Hepatocyte (in vitro differentiated cells): ENCODE measurements at regions not wholly inside any gene's neighbourhood (a gene's known extent, or its start where the extent isn't known, plus 50 kb on each side); places are given as distances from the start of the nearest gene placed in this dataset.

Source experiments
- DNase-seq: peaks from one replicate; pipeline ENCODE4 v3.0.0-alpha.2; 2016; ENCODE audit warnings: low spot score
- H2AFZ ChIP-seq: fragments of 200-600 bp; sonication (generic); 2 replicates; pipeline ENCODE4 v1.6.0; 2016; ENCODE audit warnings: antibody characterized with exemption, mild to moderate bottlenecking
- H3K27ac ChIP-seq: fragments of 200-600 bp; sonication (generic); 2 replicates; pipeline ENCODE4 v1.5.1; 2016; ENCODE audit warnings: mild to moderate bottlenecking
- H3K27me3 ChIP-seq: fragments of 200-600 bp; sonication (generic); 2 replicates; pipeline ENCODE4 v1.6.1; 2016
- H3K36me3 ChIP-seq: fragments of 200-600 bp; sonication (generic); replicated peaks from 2 replicates; pipeline ENCODE4 v1.5.1; 2016; ENCODE audit warnings: low read depth; ENCODE audit not compliant: insufficient read depth
- H3K4me1 ChIP-seq: fragments of 200-600 bp; sonication (generic); 2 replicates; pipeline ENCODE4 v1.5.1; 2016; ENCODE audit warnings: mild to moderate bottlenecking, moderate library complexity; ENCODE audit not compliant: insufficient read depth
- H3K4me2 ChIP-seq: fragments of 200-600 bp; sonication (generic); 2 replicates; pipeline ENCODE4 v1.6.0; 2016
- H3K4me3 ChIP-seq: fragments of 200-600 bp; sonication (generic); 2 replicates; pipeline ENCODE4 v1.5.1; 2016; ENCODE audit warnings: mild to moderate bottlenecking
- H3K79me2 ChIP-seq: fragments of 200-600 bp; sonication (generic); 2 replicates; pipeline ENCODE4 v1.6.0; 2017; ENCODE audit warnings: mild to moderate bottlenecking
- H3K9me2 ChIP-seq: fragments of 200-600 bp; sonication (generic); replicated peaks from 2 replicates; pipeline ENCODE4 v1.6.0; 2017; ENCODE audit warnings: mild to moderate bottlenecking; ENCODE audit not compliant: insufficient read depth
- H3K9me3 ChIP-seq: fragments of 200-600 bp; sonication (generic); 2 replicates; pipeline ENCODE4 v1.5.1; 2016; ENCODE audit warnings: low read depth, mild to moderate bottlenecking
- H4K20me1 ChIP-seq: fragments of 200-600 bp; sonication (generic); 2 replicates; pipeline ENCODE4 v1.6.0; 2016; ENCODE audit warnings: mild to moderate bottlenecking; ENCODE audit not compliant: insufficient read depth, poor library complexity, severe bottlenecking
- CTCF ChIP-seq: fragments of 200-600 bp; sonication (generic); IDR thresholded peaks from 2 replicates; pipeline ENCODE4 v1.5.1; 2016; ENCODE audit warnings: antibody characterized with exemption, mild to moderate bottlenecking; ENCODE audit not compliant: poor library complexity
- EZH2 ChIP-seq: fragments of 200-600 bp; sonication (generic); IDR thresholded peaks from 2 replicates; pipeline ENCODE4 v1.6.1; 2016; ENCODE audit warnings: antibody characterized with exemption, mild to moderate bottlenecking, borderline replicate concordance
- EZH2phosphoT487 ChIP-seq: fragments of 200-600 bp; sonication (generic); IDR thresholded peaks from one replicate; pipeline ENCODE4 v1.6.1; 2018; ENCODE audit warnings: antibody characterized with exemption, mild to moderate bottlenecking, low read depth, moderate library complexity; ENCODE audit not compliant: unreplicated experiment, severe bottlenecking
- WGBS: methylation state at CpG from one replicate; pipeline ENCODE4 v1.1.6; 2016; ENCODE audit warnings: low lambda C conversion rate; ENCODE audit errors: missing lambda C conversion rate; 5-methylcytosine and 5-hydroxymethylcytosine counted together

- H2AFZ ChIP-seq, result peak overlapping the region; percentile 73
- no peaks in the 10 kb centered on the region for H3K9me3 ChIP-seq
- H3K36me3 ChIP-seq, result no peaks in the 10 kb centered on the region
- no peaks in the 10 kb centered on the region for H3K79me2 ChIP-seq
- H4K20me1 ChIP-seq, result no peaks in the 10 kb centered on the region
- peak; percentile 51 for DNase-seq
- peaks cover 83% of the 10 kb centered on the region for H3K27me3 ChIP-seq
- H3K4me2 ChIP-seq, result peak overlapping the region; percentile 79
- TF ChIP-seq EZH2phosphoT487 (peak; percentile 66), EZH2 (peak; percentile 77), CTCF (peak; percentile 32)
- H3K27ac ChIP-seq, result no peak overlapping the region
- H3K9me2 ChIP-seq, result no peaks in the 10 kb centered on the region
- H3K4me1 ChIP-seq, result peaks cover 24% of the 10 kb centered on the region
- 4% methylated on average over 74 of the region's 82 CpGs for WGBS
- no peak overlapping the region for H3K4me3 ChIP-seq
These were observed 74.5 kb downstream of the INSIG1 start for GRCh38 chr7:155371884-155372781.

GRCh38 chr7:155372782-155373358, 75.2 kb downstream of the INSIG1 start:
- H3K4me1 ChIP-seq, result peaks cover 24% of the 10 kb centered on the region
- no peaks in the 10 kb centered on the region for H4K20me1 ChIP-seq
- H3K4me2 ChIP-seq, result peak overlapping the region; percentile 79
- no peaks in the 10 kb centered on the region for H3K36me3 ChIP-seq
- no peak overlapping the region for H3K27ac ChIP-seq
- no peaks in the 10 kb centered on the region for H3K9me3 ChIP-seq
- 4% methylated on average over 28 of the region's 28 CpGs for WGBS
- H2AFZ ChIP-seq, result peak overlapping the region; percentile 73
- no peak for DNase-seq
- TF ChIP-seq EZH2 (no peak), EZH2phosphoT487 (no peak), CTCF (no peak)
- H3K79me2 ChIP-seq, result no peaks in the 10 kb centered on the region
- no peaks in the 10 kb centered on the region for H3K9me2 ChIP-seq
- peaks cover 90% of the 10 kb centered on the region for H3K27me3 ChIP-seq
- H3K4me3 ChIP-seq, result no peak overlapping the region

- Histone ChIP-seq H3K9me2 (no peaks in the 10 kb centered on the region), H2AFZ (peak overlapping the region; percentile 74), H3K4me2 (peak overlapping the region; percentile 79), H3K9me3 (no peaks in the 10 kb centered on the region), H3K4me3 (no peak overlapping the region), H3K79me2 (no peaks in the 10 kb centered on the region), H3K27ac (no peak overlapping the region), H4K20me1 (no peaks in the 10 kb centered on the region), H3K36me3 (no peaks in the 10 kb centered on the region), H3K27me3 (peaks cover 97% of the 10 kb centered on the region), H3K4me1 (peaks cover 28% of the 10 kb centered on the region)
- DNase-seq, result no peak
- WGBS, result 3% methylated on average over 61 of the region's 62 CpGs
- TF ChIP-seq CTCF, result no peak
- peak; percentile 97 for TF ChIP-seq EZH2phosphoT487
- TF ChIP-seq EZH2, result peak; percentile 98
These were observed 75.9 kb downstream of the INSIG1 start for GRCh38 chr7:155373359-155374273.
